C4-2B (cell line): ENCODE measurements at regions not wholly inside any gene's neighbourhood (a gene's known extent, or its start where the extent isn't known, plus 50 kb on each side); places are given as distances from the start of the nearest gene placed in this dataset.

Experiments
- CTCF ChIP-seq: fragments of 450-650 bp; conservative IDR thresholded peaks from 2 replicates; pipeline ENCODE4 v1.5.1; 2017; ENCODE audit warnings: mild to moderate bottlenecking
- ZFX ChIP-seq: fragments of 450-650 bp; IDR thresholded peaks from 2 replicates; pipeline ENCODE4 v1.6.1; 2017

GRCh38 chr21:23574932-23575331, 2032.3 kb downstream of the MRPL39 start:
- TF ChIP-seq CTCF = peak; percentile 29
- no peak for TF ChIP-seq ZFX
